Fibroblast of pulmonary artery (primary cell): ENCODE measurements at regions not wholly inside any gene's neighbourhood (a gene's known extent, or its start where the extent isn't known, plus 50 kb on each side); places are given as distances from the start of the nearest gene placed in this dataset.
"Not testable (repeated sequence)": the region's sequence is repeated elsewhere in the genome, so short reads cannot be mapped to it uniquely, and the experiment has no call there.

ENCODE experiments used
- DNase-seq: peaks from one replicate; pipeline ENCODE4 v3.0.0-alpha.2; 2010; ENCODE audit warnings: low read depth
- H3K4me3 ChIP-seq: replicated peaks from 2 replicates; pipeline ENCODE4 v1.5.1; 2011; ENCODE audit warnings: low read depth, mild to moderate bottlenecking, control low read depth, low read length, moderate library complexity
- CTCF ChIP-seq: IDR thresholded peaks from 2 replicates; pipeline ENCODE4 v1.5.1; 2011; ENCODE audit warnings: mild to moderate bottlenecking, control low read depth, low read length, inconsistent platforms; ENCODE audit errors: missing control alignments

- no peak for DNase-seq
- H3K4me3 ChIP-seq, result no peak overlapping the region
- TF ChIP-seq CTCF, result no peak
Measured at GRCh38 chr10:27349987-27350386, 109.4 kb upstream of the ACBD5 start.

- DNase-seq, H3K4me3 ChIP-seq: not testable (repeated sequence)
Measured at GRCh38 chr10:27347827-27348207, 107.2 kb upstream of the ACBD5 start.

- TF ChIP-seq CTCF, result no peak
- no peak overlapping the region for H3K4me3 ChIP-seq
- DNase-seq, result no peak
Measured at GRCh38 chr10:27345455-27345920, 104.9 kb upstream of the ACBD5 start.

GRCh38 chr10:27344568-27345454, 104.2 kb upstream of the ACBD5 start:
- no peak overlapping the region for H3K4me3 ChIP-seq
- DNase-seq, result no peak
- no peak for TF ChIP-seq CTCF

GRCh38 chr10:27341001-27341400, 100.4 kb upstream of the ACBD5 start:
- no peak for DNase-seq
- no peak for TF ChIP-seq CTCF
- H3K4me3 ChIP-seq, result no peak overlapping the region

GRCh38 chr10:27335246-27335645, 94.6 kb upstream of the ACBD5 start:
- not testable (repeated sequence) for DNase-seq

GRCh38 chr10:27330074-27330473, 89.5 kb upstream of the ACBD5 start:
- TF ChIP-seq CTCF, result no peak
- no peak overlapping the region for H3K4me3 ChIP-seq
- no peak for DNase-seq

More at GRCh38 chr10:27335246-27335645, 94.6 kb upstream of the ACBD5 start:
- not testable (repeated sequence) for H3K4me3 ChIP-seq

- no peak for TF ChIP-seq CTCF
- H3K4me3 ChIP-seq, result no peak overlapping the region
- DNase-seq, result no peak
Measured at GRCh38 chr10:27328946-27329345, 88.3 kb upstream of the ACBD5 start.

GRCh38 chr10:27326748-27327147, 86.2 kb upstream of the ACBD5 start:
- DNase-seq, H3K4me3 ChIP-seq: not testable (repeated sequence)
